ENCODE measurements at regions not wholly inside any gene's neighbourhood (a gene's known extent, or its start where the extent isn't known, plus 50 kb on each side); places are given as distances from the start of the nearest gene placed in this dataset.

GRCh38 chr7:47191316-47191715 is 390.6 kb downstream of the TNS3 start:
- FAIRE-seq = no peak
- TF ChIP-seq CTCF (IDR thresholded peaks at IDR 0.05; ENCODE audit: insufficient read depth, missing control alignments) = no peak
- no peak for DNase-seq (ENCODE audit: insufficient read length, low spot score)

GRCh38 chr7:47190462-47190861 is 391.4 kb downstream of the TNS3 start:
- FAIRE-seq (no peak), DNase-seq (ENCODE audit: insufficient read length, low spot score) (no peak)
- no peak for TF ChIP-seq CTCF (IDR thresholded peaks at IDR 0.05; ENCODE audit: insufficient read depth, missing control alignments)

- TF ChIP-seq CTCF (IDR thresholded peaks at IDR 0.05; ENCODE audit: insufficient read depth, missing control alignments) = no peak
- DNase-seq (ENCODE audit: insufficient read length, low spot score) (no peak), FAIRE-seq (no peak)
These were observed 393.1 kb downstream of the TNS3 start for GRCh38 chr7:47188653-47189315.

GRCh38 chr7:47188136-47188535 is 393.8 kb downstream of the TNS3 start:
- DNase-seq (ENCODE audit: insufficient read length, low spot score) = no peak
- no peak for FAIRE-seq
- no peak for TF ChIP-seq CTCF (IDR thresholded peaks at IDR 0.05; ENCODE audit: insufficient read depth, missing control alignments)

- no peak for TF ChIP-seq CTCF (IDR thresholded peaks at IDR 0.05; ENCODE audit: insufficient read depth, missing control alignments)
- DNase-seq (ENCODE audit: insufficient read length, low spot score) (no peak), FAIRE-seq (no peak)
These were observed 395.6 kb downstream of the TNS3 start for GRCh38 chr7:47186316-47186715.

- DNase-seq (ENCODE audit: insufficient read length, low spot score) = no peak
- TF ChIP-seq CTCF (IDR thresholded peaks at IDR 0.05; ENCODE audit: insufficient read depth, missing control alignments) = no peak
- no peak for FAIRE-seq
These were observed 396.1 kb downstream of the TNS3 start for GRCh38 chr7:47185839-47186238.

- no peak for FAIRE-seq
- TF ChIP-seq CTCF (IDR thresholded peaks at IDR 0.05; ENCODE audit: insufficient read depth, missing control alignments) = no peak
These were observed 396.7 kb downstream of the TNS3 start for GRCh38 chr7:47185170-47185569.

More at GRCh38 chr7:47185170-47185569, 396.7 kb downstream of the TNS3 start:
- DNase-seq (ENCODE audit: insufficient read length, low spot score) = no peak
